GM12865 (cell line): ENCODE measurements at regions not wholly inside any gene's neighbourhood (a gene's known extent, or its start where the extent isn't known, plus 50 kb on each side); places are given as distances from the start of the nearest gene placed in this dataset.

Experiments used
- DNase-seq: peaks from one replicate; pipeline ENCODE4 v3.0.0; 2010; ENCODE audit warnings: low read depth
- H3K4me3 ChIP-seq: 2 replicates; pipeline ENCODE4 v1.5.1; 2011; ENCODE audit warnings: mild to moderate bottlenecking, low read depth, low read length, control low read depth
- CTCF ChIP-seq: IDR thresholded peaks from 2 replicates; pipeline ENCODE4 v1.5.1; 2011; ENCODE audit warnings: low read length, control low read depth, low read depth, inconsistent platforms; ENCODE audit not compliant: insufficient read depth; ENCODE audit errors: missing control alignments

GRCh38 chr5:56606192-56606591 lies 209.2 kb upstream of the MAP3K1 start:
- no peak overlapping the region for H3K4me3 ChIP-seq
- no peak for DNase-seq
- no peak for TF ChIP-seq CTCF

GRCh38 chr5:56605231-56605630 lies 210.1 kb upstream of the MAP3K1 start:
- no peak for TF ChIP-seq CTCF
- no peak overlapping the region for H3K4me3 ChIP-seq
- DNase-seq, result no peak

GRCh38 chr5:56601641-56602071 lies 213.7 kb upstream of the MAP3K1 start:
- no peak for DNase-seq
- H3K4me3 ChIP-seq, result no peak overlapping the region
- no peak for TF ChIP-seq CTCF

GRCh38 chr5:56598941-56599340 lies 216.4 kb upstream of the MAP3K1 start:
- TF ChIP-seq CTCF, result no peak
- DNase-seq, result no peak
- no peak overlapping the region for H3K4me3 ChIP-seq

GRCh38 chr5:56596155-56596554 lies 219.2 kb upstream of the MAP3K1 start:
- no peak for DNase-seq
- H3K4me3 ChIP-seq, result no peak overlapping the region
- no peak for TF ChIP-seq CTCF

GRCh38 chr5:56595566-56595965 lies 219.8 kb upstream of the MAP3K1 start:
- TF ChIP-seq CTCF, result no peak
- DNase-seq, result no peak
- no peak overlapping the region for H3K4me3 ChIP-seq

- no peak for DNase-seq
- no peak for TF ChIP-seq CTCF
- no peak overlapping the region for H3K4me3 ChIP-seq
These were observed 220.6 kb upstream of the MAP3K1 start for GRCh38 chr5:56594792-56595191.
